GM12872 (cell line): ENCODE measurements at regions not wholly inside any gene's neighbourhood (a gene's known extent, or its start where the extent isn't known, plus 50 kb on each side); places are given as distances from the start of the nearest gene placed in this dataset.

Experiments used
- TF ChIP-seq, protein P1 (sequence below): IDR thresholded peaks from 3 replicates; pipeline ENCODE4 v1.5.1; 2011; ENCODE audit warnings: low read depth, mild to moderate bottlenecking, low read length, moderate library complexity; ENCODE audit not compliant: insufficient read depth

DNA sequence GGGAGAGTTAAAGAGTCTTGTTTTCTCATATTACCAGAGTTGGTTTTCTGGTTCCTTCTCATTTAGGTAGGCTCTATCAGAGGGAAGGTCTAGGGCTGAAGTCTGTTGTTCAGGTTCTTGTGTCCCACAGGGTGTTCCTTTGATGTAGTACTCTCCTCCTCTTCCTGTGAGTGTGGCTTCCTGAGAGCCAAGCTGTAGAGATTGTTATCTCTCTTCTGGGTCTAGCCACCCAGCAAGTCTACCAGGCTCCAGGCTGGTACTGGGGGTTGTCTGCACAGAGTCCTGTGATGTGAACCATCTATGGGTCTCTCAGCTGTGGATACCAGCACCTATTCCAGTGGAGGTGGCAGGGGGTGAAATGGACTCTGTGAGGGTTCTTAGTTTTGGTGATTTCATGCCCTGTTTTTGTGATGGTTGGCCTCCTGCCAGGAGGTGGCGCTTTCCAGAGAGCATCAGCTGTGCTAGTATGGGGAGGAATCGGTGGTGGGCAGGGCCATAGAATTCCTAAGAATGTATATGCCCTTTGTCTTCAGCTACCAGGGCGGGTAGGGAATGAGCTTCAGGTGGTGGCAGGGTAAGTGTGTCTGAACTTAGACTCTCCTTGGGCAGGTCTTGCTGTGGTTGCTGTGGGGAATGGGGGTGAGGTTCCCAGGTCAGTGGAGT is 65.5 kb upstream of the OLIG3 start:
- TF ChIP-seq, protein P1, sequence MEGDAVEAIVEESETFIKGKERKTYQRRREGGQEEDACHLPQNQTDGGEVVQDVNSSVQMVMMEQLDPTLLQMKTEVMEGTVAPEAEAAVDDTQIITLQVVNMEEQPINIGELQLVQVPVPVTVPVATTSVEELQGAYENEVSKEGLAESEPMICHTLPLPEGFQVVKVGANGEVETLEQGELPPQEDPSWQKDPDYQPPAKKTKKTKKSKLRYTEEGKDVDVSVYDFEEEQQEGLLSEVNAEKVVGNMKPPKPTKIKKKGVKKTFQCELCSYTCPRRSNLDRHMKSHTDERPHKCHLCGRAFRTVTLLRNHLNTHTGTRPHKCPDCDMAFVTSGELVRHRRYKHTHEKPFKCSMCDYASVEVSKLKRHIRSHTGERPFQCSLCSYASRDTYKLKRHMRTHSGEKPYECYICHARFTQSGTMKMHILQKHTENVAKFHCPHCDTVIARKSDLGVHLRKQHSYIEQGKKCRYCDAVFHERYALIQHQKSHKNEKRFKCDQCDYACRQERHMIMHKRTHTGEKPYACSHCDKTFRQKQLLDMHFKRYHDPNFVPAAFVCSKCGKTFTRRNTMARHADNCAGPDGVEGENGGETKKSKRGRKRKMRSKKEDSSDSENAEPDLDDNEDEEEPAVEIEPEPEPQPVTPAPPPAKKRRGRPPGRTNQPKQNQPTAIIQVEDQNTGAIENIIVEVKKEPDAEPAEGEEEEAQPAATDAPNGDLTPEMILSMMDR = peak; percentile 34; the same call in 1 of the 3 replicates

DNA sequence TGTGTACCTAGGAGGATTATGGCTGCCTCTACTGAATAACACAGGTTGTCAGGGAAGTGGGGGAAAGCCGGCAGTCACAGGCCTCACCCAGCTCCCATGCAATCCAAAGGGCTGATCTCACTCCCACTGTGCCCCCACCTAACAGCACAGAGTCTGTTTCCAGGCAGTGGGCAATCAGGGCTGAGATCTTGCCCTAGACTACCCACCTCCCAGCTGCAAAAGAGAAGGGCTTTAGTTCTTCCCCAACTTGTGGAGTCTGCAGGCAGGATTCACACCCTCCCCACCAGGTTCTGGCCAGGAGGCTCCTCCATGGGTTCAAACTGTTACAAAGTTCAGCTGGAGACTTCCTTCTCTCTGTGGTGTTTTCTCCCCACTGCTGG is 66.0 kb upstream of the OLIG3 start:
- TF ChIP-seq, protein P1 = no peak

DNA sequence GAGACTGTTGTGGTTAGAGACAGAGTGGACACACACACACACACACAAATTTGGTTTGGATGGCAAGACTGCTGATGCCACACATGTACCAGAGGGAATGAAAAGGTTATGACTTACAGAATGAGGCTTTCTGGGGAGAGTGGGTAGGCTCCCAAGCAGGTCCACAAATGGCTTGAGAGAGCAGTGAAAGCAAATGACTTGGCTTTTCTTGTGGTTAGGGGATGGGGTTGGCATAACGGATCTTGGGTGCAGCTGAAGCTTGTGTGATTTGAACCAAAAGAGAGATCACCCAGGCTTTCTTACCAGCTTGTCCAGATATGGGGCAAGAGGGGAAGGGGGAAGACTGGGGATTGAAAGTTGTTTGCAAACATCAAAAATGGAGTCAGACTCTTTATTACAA is 73.9 kb upstream of the OLIG3 start:
- TF ChIP-seq, protein P1 = no peak

DNA sequence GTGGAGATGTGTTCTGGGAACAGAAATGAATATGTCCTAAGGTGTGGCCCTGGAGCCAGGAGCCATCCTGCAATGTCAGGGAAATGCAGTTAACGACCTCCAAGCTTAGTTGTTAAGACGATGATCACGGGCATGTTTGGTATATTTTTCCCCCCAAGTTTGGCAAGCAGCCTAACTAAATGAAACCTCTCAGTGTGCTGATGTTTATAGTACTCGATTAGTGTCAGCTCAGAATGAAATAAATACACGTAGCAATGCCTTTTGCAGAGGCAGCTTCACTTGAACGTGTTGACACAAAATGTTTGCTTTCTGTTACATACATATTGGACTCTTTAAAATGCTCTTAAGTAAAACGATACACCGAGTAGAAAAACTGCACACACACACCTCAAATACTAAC is 76.2 kb upstream of the OLIG3 start:
- TF ChIP-seq, protein P1 = no peak

DNA sequence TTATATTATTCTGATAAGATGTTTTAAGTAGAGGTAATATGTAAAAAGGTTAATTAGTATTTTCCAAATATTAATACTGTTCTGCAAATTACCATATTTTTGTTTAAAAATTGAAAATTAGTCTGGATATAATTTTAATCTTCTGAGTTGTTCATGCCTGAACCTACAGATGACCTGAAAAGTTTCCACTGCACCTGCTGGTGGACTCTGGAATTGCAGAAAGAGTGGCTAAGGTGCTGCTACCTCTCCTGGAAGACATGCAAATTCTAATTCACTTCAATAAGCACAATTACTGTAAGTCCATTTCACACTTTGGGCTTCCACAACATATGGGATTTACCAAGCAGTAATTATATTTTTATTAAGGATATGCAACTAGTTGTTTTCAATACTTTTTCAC is 77.7 kb upstream of the OLIG3 start:
- TF ChIP-seq, protein P1 = peak; percentile 73; the same call in 2 of the 3 replicates

DNA sequence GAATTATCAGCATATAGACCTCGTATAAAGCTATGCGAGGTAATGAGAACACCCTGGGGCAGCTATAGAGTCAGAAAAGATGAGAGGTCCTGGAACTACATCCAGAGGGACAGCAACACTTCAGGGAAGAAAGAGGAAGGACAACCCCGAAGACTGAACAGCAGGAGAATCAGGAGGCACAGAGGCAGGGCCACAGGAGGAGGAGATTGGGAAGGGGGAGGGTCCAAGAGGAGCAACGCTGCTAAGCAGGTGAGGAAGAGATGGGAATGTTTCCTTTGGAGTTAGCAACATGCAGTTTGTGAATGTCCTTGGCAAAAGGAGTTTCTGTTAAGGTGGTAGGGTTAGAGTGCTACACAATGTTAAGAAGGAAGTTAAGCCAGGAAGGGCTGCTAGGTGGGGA is 79.5 kb upstream of the OLIG3 start:
- TF ChIP-seq, protein P1 = no peak

DNA sequence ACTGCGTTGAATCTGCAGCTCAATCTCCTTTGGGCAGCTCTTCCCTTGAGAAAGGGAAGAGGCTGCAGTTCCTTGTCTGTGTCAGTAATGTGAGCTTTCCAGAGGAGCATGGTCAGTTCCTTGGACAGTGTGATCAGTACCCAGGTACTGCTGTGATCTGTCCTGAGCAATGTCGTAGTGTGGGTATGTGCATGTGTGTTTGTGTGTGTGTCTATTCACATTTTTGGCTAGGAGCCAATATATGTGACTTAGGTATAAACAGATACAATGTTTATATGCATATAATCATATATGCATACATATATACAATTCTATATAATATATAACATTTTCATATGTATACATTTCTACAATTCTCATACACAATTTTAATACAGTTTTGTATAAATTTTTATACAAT is 85.4 kb upstream of the OLIG3 start:
- TF ChIP-seq, protein P1 = no peak
